ENCODE measurements at regions not wholly inside any gene's neighbourhood (a gene's known extent, or its start where the extent isn't known, plus 50 kb on each side); places are given as distances from the start of the nearest gene placed in this dataset.
"Not testable (repeated sequence)": the region's sequence is repeated elsewhere in the genome, so short reads cannot be mapped to it uniquely, and the experiment has no call there.

DNA sequence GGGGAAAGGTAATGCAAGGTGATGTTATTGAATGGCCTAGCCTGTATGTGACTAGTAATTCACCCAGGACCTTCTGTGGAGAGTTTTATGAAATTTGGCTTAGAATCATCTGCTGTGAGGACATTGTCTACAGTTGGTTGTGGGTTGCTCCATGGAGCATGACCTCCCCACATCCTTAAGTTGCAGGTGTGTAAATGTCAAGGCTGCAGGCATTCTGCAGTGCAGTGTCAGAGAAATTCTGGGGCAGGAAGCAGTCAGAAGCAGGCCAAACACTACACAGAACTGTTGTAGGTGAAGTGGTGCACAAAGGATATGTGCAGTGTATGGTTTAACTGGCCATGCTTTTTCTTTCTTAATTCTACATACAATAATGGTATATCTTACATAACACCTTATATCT lies 588.3 kb downstream of the EBF1 start:
- no peak overlapping the region for H3K4me3 ChIP-seq (ENCODE audit: low read length)
- H3K36me3 ChIP-seq (ENCODE audit: control insufficient read depth, insufficient read depth, low read length), result no peaks in the 10 kb centered on the region
- H3K4me1 ChIP-seq (ENCODE audit: control insufficient read depth, insufficient read depth, low read length), result no peaks in the 10 kb centered on the region
- DNase-seq, result no peak
- no peaks in the 10 kb centered on the region for H3K27me3 ChIP-seq (ENCODE audit: control insufficient read depth, insufficient read depth, low read length)
- no peak overlapping the region for H3K27ac ChIP-seq (ENCODE audit: low read length)
- H3K9me3 ChIP-seq (replicated peaks; ENCODE audit: control insufficient read depth, low read depth, low read length), result no peaks in the 10 kb centered on the region

DNA sequence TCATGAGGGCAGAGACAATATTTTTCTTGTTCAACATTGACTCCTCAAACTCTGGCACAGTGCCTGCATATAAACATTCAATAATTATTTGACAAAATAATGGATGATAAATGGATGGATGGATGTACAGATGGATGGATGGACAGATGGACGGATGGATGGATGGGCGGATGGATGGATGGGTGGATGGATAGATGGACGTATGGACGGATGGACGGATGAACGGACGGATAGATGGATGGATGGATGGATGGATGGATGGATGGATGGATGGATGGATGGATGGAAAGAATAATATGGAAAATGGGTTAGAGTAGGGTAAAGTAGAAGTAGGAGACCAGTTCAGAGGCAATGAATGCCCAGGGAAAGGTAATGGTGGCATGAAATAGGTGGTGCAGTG lies 589.2 kb downstream of the EBF1 start:
- Histone ChIP-seq H3K4me3 (ENCODE audit: low read length) (no peak overlapping the region), H3K27me3 (ENCODE audit: control insufficient read depth, insufficient read depth, low read length) (no peaks in the 10 kb centered on the region), H3K27ac (ENCODE audit: low read length) (no peak overlapping the region), H3K9me3 (replicated peaks; ENCODE audit: control insufficient read depth, low read depth, low read length) (peaks cover 6% of the 10 kb centered on the region), H3K4me1 (ENCODE audit: control insufficient read depth, insufficient read depth, low read length) (no peaks in the 10 kb centered on the region), H3K36me3 (ENCODE audit: control insufficient read depth, insufficient read depth, low read length) (no peaks in the 10 kb centered on the region)
- DNase-seq, result no peak
- WGBS (ENCODE audit: insufficient coverage), result 99% methylated on average over 7 of the region's 7 CpGs

DNA sequence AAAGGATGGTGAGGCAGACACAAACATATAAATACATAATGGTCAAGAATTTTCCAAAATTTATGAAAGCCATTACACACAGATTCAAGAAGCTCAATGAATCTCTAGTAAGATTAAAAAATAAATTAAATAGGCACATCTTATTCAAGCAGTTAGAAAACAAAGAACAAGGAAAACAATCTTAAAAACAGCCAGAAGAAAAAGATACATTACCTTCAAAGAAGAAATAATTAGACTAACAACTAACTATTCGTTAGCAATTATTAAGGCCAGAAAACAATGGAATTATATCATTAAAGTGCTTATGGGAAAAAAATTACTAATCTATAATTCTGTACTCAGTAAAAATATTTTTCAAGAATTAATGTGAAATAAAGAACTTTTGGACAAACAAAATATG lies 593.1 kb downstream of the EBF1 start:
- no peak overlapping the region for H3K27ac ChIP-seq (ENCODE audit: low read length)
- H3K36me3 ChIP-seq (ENCODE audit: control insufficient read depth, insufficient read depth, low read length), result no peaks in the 10 kb centered on the region
- H3K9me3 ChIP-seq (replicated peaks; ENCODE audit: control insufficient read depth, low read depth, low read length), result peaks cover 7% of the 10 kb centered on the region
- H3K4me1 ChIP-seq (ENCODE audit: control insufficient read depth, insufficient read depth, low read length), result no peaks in the 10 kb centered on the region
- WGBS (ENCODE audit: insufficient coverage), result no CpG with 5 or more reads among the region's 1 CpG
- H3K27me3 ChIP-seq (ENCODE audit: control insufficient read depth, insufficient read depth, low read length), result no peaks in the 10 kb centered on the region
- no peak overlapping the region for H3K4me3 ChIP-seq (ENCODE audit: low read length)
- DNase-seq, result no peak

DNA sequence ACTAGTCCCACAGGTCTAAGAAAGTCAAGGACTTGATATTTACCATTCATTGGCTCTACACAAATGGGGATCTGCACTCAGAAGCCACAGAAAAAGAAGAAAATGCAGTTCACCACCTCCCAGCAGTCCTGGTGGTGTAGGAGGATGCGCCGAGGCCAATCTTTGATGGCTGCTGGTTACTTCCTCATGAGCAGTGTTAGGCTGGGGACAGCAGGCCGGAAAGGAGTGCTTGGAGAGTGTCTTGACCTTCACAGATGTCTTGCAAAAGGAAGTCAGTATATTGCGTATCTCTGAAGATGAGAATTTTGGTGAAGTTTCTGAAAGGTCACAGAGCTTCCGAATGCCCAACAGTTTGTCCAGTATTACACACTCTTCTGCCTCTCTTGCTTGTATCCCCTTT lies 597.0 kb downstream of the EBF1 start:
- WGBS (ENCODE audit: insufficient coverage), result 67% methylated on average over 3 of the region's 5 CpGs
- peak; percentile 61 for DNase-seq
- H3K9me3 ChIP-seq (replicated peaks; ENCODE audit: control insufficient read depth, low read depth, low read length), result peaks cover 7% of the 10 kb centered on the region
- no peaks in the 10 kb centered on the region for H3K36me3 ChIP-seq (ENCODE audit: control insufficient read depth, insufficient read depth, low read length)
- H3K4me3 ChIP-seq (ENCODE audit: low read length), result no peak overlapping the region
- no peaks in the 10 kb centered on the region for H3K27me3 ChIP-seq (ENCODE audit: control insufficient read depth, insufficient read depth, low read length)
- H3K27ac ChIP-seq (ENCODE audit: low read length), result peak overlapping the region; percentile 26
- peaks cover 6% of the 10 kb centered on the region for H3K4me1 ChIP-seq (ENCODE audit: control insufficient read depth, insufficient read depth, low read length)

DNA sequence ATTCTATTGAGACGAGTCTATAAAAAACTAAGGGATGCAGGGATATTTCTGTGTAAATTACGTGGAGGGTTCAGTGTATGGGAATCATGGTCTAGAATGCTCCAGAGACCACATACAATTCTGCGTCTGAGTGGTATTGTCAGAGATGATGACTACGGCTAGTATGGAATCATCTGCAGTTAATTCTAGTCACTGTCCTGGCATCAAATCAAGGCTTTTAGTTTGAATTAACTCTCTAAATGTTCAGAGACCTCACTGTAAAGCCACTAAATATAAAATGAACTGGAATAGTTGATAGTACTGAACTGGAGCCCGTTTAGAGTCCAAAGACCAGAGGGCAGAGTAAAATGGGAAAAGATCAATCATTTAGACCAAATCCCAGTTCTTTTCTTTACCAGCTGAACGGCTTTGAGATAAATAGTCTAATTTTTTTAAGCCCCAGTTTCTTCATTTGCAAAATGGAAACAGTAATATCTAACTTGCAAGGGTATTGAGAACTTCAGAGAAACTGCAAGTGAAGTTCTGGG lies 599.8 kb downstream of the EBF1 start:
- DNase-seq, result peak; percentile 76
- peaks cover 6% of the 10 kb centered on the region for H3K4me1 ChIP-seq (ENCODE audit: control insufficient read depth, insufficient read depth, low read length)
- H3K36me3 ChIP-seq (ENCODE audit: control insufficient read depth, insufficient read depth, low read length), result no peaks in the 10 kb centered on the region
- no peaks in the 10 kb centered on the region for H3K9me3 ChIP-seq (replicated peaks; ENCODE audit: control insufficient read depth, low read depth, low read length)
- H3K27ac ChIP-seq (ENCODE audit: low read length), result peak overlapping the region; percentile 86
- H3K4me3 ChIP-seq (ENCODE audit: low read length), result no peak overlapping the region
- WGBS (ENCODE audit: insufficient coverage), result no CpG with 5 or more reads among the region's 6 CpGs
- no peaks in the 10 kb centered on the region for H3K27me3 ChIP-seq (ENCODE audit: control insufficient read depth, insufficient read depth, low read length)

DNA sequence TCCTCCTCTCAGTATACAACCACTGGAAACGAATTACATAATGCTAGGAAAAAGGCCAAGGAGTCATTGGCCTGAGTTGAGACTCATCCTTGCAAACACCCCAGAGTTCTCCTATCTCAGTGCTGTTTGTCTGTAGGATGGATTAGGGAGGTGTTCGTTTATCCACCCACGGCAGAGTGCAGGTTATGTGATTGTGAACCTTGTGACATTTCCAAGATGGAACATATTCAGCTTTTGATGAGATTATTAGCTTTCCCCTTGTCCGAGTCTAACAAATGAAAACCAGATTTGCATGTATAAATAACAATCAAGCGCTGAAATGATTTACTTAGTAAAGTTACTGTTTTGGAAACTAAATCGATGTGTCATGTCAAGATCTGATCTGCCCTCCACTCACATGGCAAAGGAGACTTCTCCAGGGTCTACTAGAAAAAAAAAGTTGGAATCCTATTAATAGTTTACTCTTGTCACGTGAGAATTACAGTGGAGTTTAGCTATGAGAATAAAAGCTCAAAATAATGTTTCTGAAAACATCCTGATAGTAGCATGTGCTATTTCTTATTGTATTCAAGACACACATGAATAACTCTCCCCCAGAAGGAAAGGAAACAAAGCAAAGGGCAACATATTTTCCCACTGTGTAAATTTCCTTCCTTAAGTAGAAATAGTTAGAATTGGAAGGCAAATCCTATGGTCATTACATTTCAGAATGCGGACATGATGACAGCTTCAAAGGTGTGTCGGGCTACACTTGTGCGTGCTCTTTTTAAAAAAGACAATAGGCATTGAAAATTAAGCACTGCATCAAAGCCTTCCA lies 600.4 kb downstream of the EBF1 start:
- Histone ChIP-seq H3K9me3 (replicated peaks; ENCODE audit: control insufficient read depth, low read depth, low read length) (no peaks in the 10 kb centered on the region), H3K4me3 (ENCODE audit: low read length) (no peak overlapping the region), H3K27me3 (ENCODE audit: control insufficient read depth, insufficient read depth, low read length) (no peaks in the 10 kb centered on the region), H3K36me3 (ENCODE audit: control insufficient read depth, insufficient read depth, low read length) (no peaks in the 10 kb centered on the region), H3K27ac (ENCODE audit: low read length) (peak overlapping the region; percentile 86), H3K4me1 (ENCODE audit: control insufficient read depth, insufficient read depth, low read length) (peaks cover 6% of the 10 kb centered on the region)
- 70% methylated on average over 2 of the region's 10 CpGs for WGBS (ENCODE audit: insufficient coverage)
- peak; percentile 99 for DNase-seq

DNA sequence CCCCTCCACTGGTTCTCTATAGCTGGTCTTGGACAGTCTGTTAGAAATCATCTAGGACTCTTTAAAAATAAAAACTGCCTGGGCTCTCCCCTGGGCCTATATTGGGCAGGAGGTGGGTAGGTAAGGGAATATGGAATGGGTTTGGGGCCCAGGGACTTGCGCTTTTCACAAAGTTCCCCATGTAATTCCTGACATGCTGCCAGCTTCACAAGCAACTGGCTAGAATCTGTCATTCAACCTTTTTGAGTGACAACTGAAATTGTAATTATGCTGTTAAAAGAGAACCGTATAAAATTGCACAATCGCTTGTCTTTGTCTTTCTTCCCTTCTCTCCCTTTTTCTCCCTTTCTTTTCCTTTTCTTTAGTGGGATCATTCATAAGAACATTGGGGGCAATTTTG lies 603.1 kb downstream of the EBF1 start:
- no peaks in the 10 kb centered on the region for H3K9me3 ChIP-seq (replicated peaks; ENCODE audit: control insufficient read depth, low read depth, low read length)
- DNase-seq, result no peak
- H3K36me3 ChIP-seq (ENCODE audit: control insufficient read depth, insufficient read depth, low read length), result no peaks in the 10 kb centered on the region
- H3K27ac ChIP-seq (ENCODE audit: low read length), result no peak overlapping the region
- peaks cover 8% of the 10 kb centered on the region for H3K4me1 ChIP-seq (ENCODE audit: control insufficient read depth, insufficient read depth, low read length)
- H3K4me3 ChIP-seq (ENCODE audit: low read length), result no peak overlapping the region
- no peaks in the 10 kb centered on the region for H3K27me3 ChIP-seq (ENCODE audit: control insufficient read depth, insufficient read depth, low read length)
- no CpG with 5 or more reads among the region's 3 CpGs for WGBS (ENCODE audit: insufficient coverage)

DNA sequence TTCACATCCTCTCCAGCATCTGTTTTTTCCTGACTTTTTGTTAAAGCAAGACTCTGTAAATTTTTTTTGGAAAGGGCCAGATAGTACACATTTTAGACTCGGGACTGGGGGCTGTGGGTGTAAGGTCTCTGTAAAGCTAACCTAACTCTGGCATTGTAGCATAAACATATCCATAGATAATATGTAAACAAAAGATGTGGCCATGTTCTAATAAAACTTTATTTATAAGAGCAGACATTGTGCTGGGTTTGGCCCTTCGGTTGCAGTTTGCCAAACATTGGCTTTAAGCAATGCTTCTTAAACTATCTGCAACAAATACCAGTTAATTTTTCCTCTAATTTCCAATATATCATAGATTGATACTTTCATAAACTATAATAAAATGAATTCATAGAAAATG lies 605.2 kb downstream of the EBF1 start:
- no peak for DNase-seq
- H3K4me1 ChIP-seq (ENCODE audit: control insufficient read depth, insufficient read depth, low read length), result peaks cover 5% of the 10 kb centered on the region
- H3K4me3 ChIP-seq (ENCODE audit: low read length), result no peak overlapping the region
- no peaks in the 10 kb centered on the region for H3K9me3 ChIP-seq (replicated peaks; ENCODE audit: control insufficient read depth, low read depth, low read length)
- H3K27ac ChIP-seq (ENCODE audit: low read length), result no peak overlapping the region
- no peaks in the 10 kb centered on the region for H3K27me3 ChIP-seq (ENCODE audit: control insufficient read depth, insufficient read depth, low read length)
- no peaks in the 10 kb centered on the region for H3K36me3 ChIP-seq (ENCODE audit: control insufficient read depth, insufficient read depth, low read length)
- WGBS (ENCODE audit: insufficient coverage), result no CpG with 5 or more reads among the region's 2 CpGs

DNA sequence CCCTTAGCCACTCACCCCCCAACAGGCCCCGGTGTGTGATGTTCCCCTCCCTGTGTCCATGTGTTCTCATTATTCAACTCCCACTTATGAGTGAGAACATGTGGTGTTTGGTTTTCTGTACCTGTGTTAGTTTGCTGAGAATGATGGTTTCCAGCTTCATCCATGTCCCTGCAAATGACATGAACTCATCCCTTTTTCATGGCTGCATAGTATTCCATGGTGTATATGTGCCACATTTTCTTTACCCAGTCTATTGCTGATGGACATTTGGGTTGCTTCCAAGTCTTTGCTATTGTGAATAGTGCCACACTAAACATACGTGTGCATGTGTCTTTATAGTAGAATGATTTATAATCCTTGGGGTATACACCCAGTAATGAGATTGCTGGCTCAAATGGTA lies 605.7 kb downstream of the EBF1 start:
- H3K9me3 ChIP-seq (replicated peaks; ENCODE audit: control insufficient read depth, low read depth, low read length); H3K4me1 ChIP-seq (ENCODE audit: control insufficient read depth, insufficient read depth, low read length); H3K27ac ChIP-seq (ENCODE audit: low read length); DNase-seq; H3K4me3 ChIP-seq (ENCODE audit: low read length); H3K27me3 ChIP-seq (ENCODE audit: control insufficient read depth, insufficient read depth, low read length); H3K36me3 ChIP-seq (ENCODE audit: control insufficient read depth, insufficient read depth, low read length): not testable (repeated sequence)
- no CpG with 5 or more reads among the region's 2 CpGs for WGBS (ENCODE audit: insufficient coverage)

DNA sequence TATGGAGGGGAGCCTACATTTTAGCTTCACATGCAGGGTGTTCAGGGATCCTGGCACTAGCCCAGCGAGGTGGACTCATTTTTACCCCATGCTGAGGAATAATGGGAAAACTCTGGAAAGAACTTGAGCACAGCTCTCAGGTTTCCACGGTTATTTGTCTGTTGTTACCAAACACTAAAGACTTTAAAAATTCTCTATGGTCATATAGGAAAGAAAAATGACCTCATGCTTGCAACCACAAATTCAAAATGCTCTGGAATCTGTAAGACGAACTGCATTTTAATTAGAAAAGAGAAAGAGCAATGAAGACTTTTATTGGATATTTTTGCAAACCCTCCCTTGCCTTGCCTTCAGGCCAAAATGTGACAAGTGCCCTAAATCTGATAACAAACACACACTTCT lies 606.9 kb downstream of the EBF1 start:
- no peak overlapping the region for H3K4me3 ChIP-seq (ENCODE audit: low read length)
- no peaks in the 10 kb centered on the region for H3K9me3 ChIP-seq (replicated peaks; ENCODE audit: control insufficient read depth, low read depth, low read length)
- no CpG with 5 or more reads among the region's 3 CpGs for WGBS (ENCODE audit: insufficient coverage)
- DNase-seq, result peak; percentile 88
- peaks cover 9% of the 10 kb centered on the region for H3K4me1 ChIP-seq (ENCODE audit: control insufficient read depth, insufficient read depth, low read length)
- peak overlapping the region; percentile 78 for H3K27ac ChIP-seq (ENCODE audit: low read length)
- H3K36me3 ChIP-seq (ENCODE audit: control insufficient read depth, insufficient read depth, low read length), result no peaks in the 10 kb centered on the region
- no peaks in the 10 kb centered on the region for H3K27me3 ChIP-seq (ENCODE audit: control insufficient read depth, insufficient read depth, low read length)

DNA sequence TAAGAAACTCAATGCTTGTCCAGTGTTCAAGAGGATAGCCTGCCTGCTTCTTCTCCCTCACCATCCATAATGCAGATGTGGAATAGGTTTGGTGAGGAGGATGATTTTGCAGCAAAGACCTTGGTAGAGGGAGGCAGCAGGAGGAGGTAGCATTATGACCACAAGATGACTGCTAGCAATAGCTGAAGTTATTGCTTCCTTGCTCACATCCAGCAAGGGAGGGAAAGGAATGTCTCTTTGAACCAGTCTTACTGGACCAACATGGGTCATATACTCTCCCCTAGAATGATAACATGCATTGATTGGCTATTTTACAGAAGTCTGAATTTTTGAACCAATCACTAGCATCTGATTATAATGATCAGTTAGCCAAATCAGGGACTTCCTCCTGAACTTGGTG lies 607.6 kb downstream of the EBF1 start:
- Histone ChIP-seq H3K36me3 (ENCODE audit: control insufficient read depth, insufficient read depth, low read length) (no peaks in the 10 kb centered on the region), H3K27me3 (ENCODE audit: control insufficient read depth, insufficient read depth, low read length) (no peaks in the 10 kb centered on the region), H3K27ac (ENCODE audit: low read length) (no peak overlapping the region), H3K4me3 (ENCODE audit: low read length) (no peak overlapping the region), H3K9me3 (replicated peaks; ENCODE audit: control insufficient read depth, low read depth, low read length) (no peaks in the 10 kb centered on the region), H3K4me1 (ENCODE audit: control insufficient read depth, insufficient read depth, low read length) (peaks cover 13% of the 10 kb centered on the region)
- no peak for DNase-seq

All from muscle of leg (tissue), 3 donors.